KMS-11 (cell line): ENCODE measurements at regions not wholly inside any gene's neighbourhood (a gene's known extent, or its start where the extent isn't known, plus 50 kb on each side); places are given as distances from the start of the nearest gene placed in this dataset.

Experiments used
- H2AFZ ChIP-seq: fragments of 200-600 bp; sonication (generic); 2 replicates; pipeline ENCODE4 v1.6.1; 2016; ENCODE audit warnings: antibody characterized with exemption, mixed run types, low read depth
- H3K27ac ChIP-seq: fragments of 200-600 bp; sonication (generic); 2 replicates; pipeline ENCODE4 v1.6.1; 2016; ENCODE audit warnings: mild to moderate bottlenecking, mixed run types
- H3K27me3 ChIP-seq: fragments of 200-600 bp; sonication (generic); 2 replicates; pipeline ENCODE4 v1.6.1; 2017; ENCODE audit warnings: mild to moderate bottlenecking, low read depth, mixed run types, moderate library complexity; ENCODE audit not compliant: insufficient read depth
- H3K36me3 ChIP-seq: fragments of 200-600 bp; sonication (generic); 2 replicates; pipeline ENCODE4 v1.6.1; 2017; ENCODE audit warnings: mild to moderate bottlenecking, mixed run types; ENCODE audit not compliant: insufficient read depth
- H3K4me1 ChIP-seq: fragments of 200-600 bp; sonication (generic); 2 replicates; pipeline ENCODE4 v1.6.1; 2016; ENCODE audit warnings: mild to moderate bottlenecking, low read depth, mixed run types; ENCODE audit not compliant: poor library complexity, severe bottlenecking
- H3K4me2 ChIP-seq: fragments of 200-600 bp; sonication (generic); 2 replicates; pipeline ENCODE4 v1.7.0; 2016; ENCODE audit warnings: mild to moderate bottlenecking, mixed run types
- H3K4me3 ChIP-seq: fragments of 200-600 bp; sonication (generic); IDR thresholded peaks from 2 replicates; pipeline ENCODE4 v1.6.1; 2017; ENCODE audit warnings: low read depth, low read length, mixed read lengths; ENCODE audit not compliant: insufficient read depth
- H3K79me2 ChIP-seq: fragments of 200-600 bp; sonication (generic); 2 replicates; pipeline ENCODE4 v1.6.1; 2016; ENCODE audit warnings: low read depth, mixed run types; ENCODE audit not compliant: insufficient read depth
- H3K9ac ChIP-seq: fragments of 200-600 bp; sonication (generic); 2 replicates; pipeline ENCODE4 v1.6.1; 2016; ENCODE audit warnings: mild to moderate bottlenecking, mixed run types
- H4K20me1 ChIP-seq: fragments of 200-600 bp; sonication (generic); 2 replicates; pipeline ENCODE4 v1.6.1; 2016; ENCODE audit warnings: mild to moderate bottlenecking, mixed run types; ENCODE audit not compliant: insufficient read depth
- TF ChIP-seq, protein P1 (sequence below): fragments of 200-600 bp; sonication (generic); conservative IDR thresholded peaks from 2 replicates; pipeline ENCODE4 v1.6.1; 2017; ENCODE audit warnings: low read depth, mild to moderate bottlenecking, antibody characterized with exemption, low read length, moderate library complexity, mixed read lengths

- Histone ChIP-seq H2AFZ (no peak overlapping the region), H3K4me3 (no peak overlapping the region), H3K4me1 (no peaks in the 10 kb centered on the region), H3K4me2 (no peak overlapping the region), H3K27ac (no peak overlapping the region), H4K20me1 (no peaks in the 10 kb centered on the region), H3K79me2 (no peaks in the 10 kb centered on the region), H3K36me3 (no peaks in the 10 kb centered on the region), H3K9ac (no peak overlapping the region), H3K27me3 (no peaks in the 10 kb centered on the region)
- TF ChIP-seq, protein P1, sequence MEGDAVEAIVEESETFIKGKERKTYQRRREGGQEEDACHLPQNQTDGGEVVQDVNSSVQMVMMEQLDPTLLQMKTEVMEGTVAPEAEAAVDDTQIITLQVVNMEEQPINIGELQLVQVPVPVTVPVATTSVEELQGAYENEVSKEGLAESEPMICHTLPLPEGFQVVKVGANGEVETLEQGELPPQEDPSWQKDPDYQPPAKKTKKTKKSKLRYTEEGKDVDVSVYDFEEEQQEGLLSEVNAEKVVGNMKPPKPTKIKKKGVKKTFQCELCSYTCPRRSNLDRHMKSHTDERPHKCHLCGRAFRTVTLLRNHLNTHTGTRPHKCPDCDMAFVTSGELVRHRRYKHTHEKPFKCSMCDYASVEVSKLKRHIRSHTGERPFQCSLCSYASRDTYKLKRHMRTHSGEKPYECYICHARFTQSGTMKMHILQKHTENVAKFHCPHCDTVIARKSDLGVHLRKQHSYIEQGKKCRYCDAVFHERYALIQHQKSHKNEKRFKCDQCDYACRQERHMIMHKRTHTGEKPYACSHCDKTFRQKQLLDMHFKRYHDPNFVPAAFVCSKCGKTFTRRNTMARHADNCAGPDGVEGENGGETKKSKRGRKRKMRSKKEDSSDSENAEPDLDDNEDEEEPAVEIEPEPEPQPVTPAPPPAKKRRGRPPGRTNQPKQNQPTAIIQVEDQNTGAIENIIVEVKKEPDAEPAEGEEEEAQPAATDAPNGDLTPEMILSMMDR, result no peak
Observed at GRCh38 chr4:138838251-138838650, 177.3 kb upstream of the NOCT start.

GRCh38 chr4:138835832-138836533 lies 179.6 kb upstream of the NOCT start:
- no peak overlapping the region for H3K9ac ChIP-seq
- no peaks in the 10 kb centered on the region for H3K4me1 ChIP-seq
- H3K27me3 ChIP-seq, result no peaks in the 10 kb centered on the region
- no peaks in the 10 kb centered on the region for H3K36me3 ChIP-seq
- H4K20me1 ChIP-seq, result no peaks in the 10 kb centered on the region
- H3K27ac ChIP-seq, result no peak overlapping the region
- no peak overlapping the region for H3K4me2 ChIP-seq
- H3K79me2 ChIP-seq, result no peaks in the 10 kb centered on the region
- TF ChIP-seq, protein P1, result no peak
- no peak overlapping the region for H2AFZ ChIP-seq
- H3K4me3 ChIP-seq, result no peak overlapping the region

DNA sequence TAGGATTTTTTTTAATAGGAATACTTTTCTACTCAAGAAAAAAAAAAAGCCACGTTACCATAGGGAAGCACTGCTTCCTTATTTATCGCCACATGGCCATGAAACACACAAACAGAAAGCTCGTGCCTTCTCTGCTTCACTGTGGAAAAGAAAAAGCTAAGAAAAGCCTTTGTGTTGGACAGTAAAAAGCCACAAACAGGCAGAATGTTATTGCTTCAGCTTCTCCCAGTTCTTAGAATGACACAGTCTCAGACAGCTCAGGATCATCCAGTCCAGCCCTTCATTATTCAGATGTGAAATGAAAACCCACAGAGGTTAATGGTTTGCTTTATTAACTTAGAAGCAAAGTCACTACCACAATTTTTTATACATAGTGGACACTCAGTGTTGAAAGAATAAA lies 181.6 kb upstream of the NOCT start:
- TF ChIP-seq, protein P1, result no peak
- H2AFZ ChIP-seq, result no peak overlapping the region
- no peaks in the 10 kb centered on the region for H3K27me3 ChIP-seq
- H3K36me3 ChIP-seq, result no peaks in the 10 kb centered on the region
- no peak overlapping the region for H3K4me3 ChIP-seq
- no peaks in the 10 kb centered on the region for H3K4me1 ChIP-seq
- H3K4me2 ChIP-seq, result no peak overlapping the region
- no peak overlapping the region for H3K27ac ChIP-seq
- no peaks in the 10 kb centered on the region for H3K79me2 ChIP-seq
- H4K20me1 ChIP-seq, result no peaks in the 10 kb centered on the region
- no peak overlapping the region for H3K9ac ChIP-seq

DNA sequence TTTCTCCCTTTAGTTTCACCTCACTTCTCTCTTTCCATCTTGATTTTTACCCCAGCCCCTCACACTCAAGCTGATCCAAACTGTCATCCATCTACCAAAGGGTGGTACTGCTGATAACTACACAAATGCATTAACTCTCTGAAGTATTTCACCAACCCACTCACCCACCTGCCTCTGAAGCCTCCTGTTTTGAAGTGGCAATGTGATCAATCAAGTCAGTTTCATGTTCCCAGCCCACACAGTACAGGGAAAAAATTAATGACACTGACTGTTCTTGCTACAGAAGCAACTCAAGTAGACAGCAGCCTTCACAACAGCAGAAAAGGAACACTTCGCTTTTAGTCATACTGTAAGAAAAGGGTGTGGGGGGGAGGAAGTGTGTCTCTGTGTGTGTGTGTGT lies 183.0 kb upstream of the NOCT start:
- no peaks in the 10 kb centered on the region for H3K79me2 ChIP-seq
- TF ChIP-seq, protein P1, result no peak

More for the DNA sequence above, 183.0 kb upstream of the NOCT start:
- H3K27ac ChIP-seq, result no peak overlapping the region
- no peak overlapping the region for H3K4me3 ChIP-seq
- no peaks in the 10 kb centered on the region for H3K27me3 ChIP-seq
- no peak overlapping the region for H2AFZ ChIP-seq
- H3K9ac ChIP-seq, result no peak overlapping the region
- no peak overlapping the region for H3K4me2 ChIP-seq
- H4K20me1 ChIP-seq, result no peaks in the 10 kb centered on the region
- no peaks in the 10 kb centered on the region for H3K4me1 ChIP-seq
- no peaks in the 10 kb centered on the region for H3K36me3 ChIP-seq
